Nucleus accumbens (tissue), 56 donors: ENCODE measurements at regions not wholly inside any gene's neighbourhood (a gene's known extent, or its start where the extent isn't known, plus 50 kb on each side); places are given as distances from the start of the nearest gene placed in this dataset.
"Not testable (repeated sequence)": the region's sequence is repeated elsewhere in the genome, so short reads cannot be mapped to it uniquely, and the experiment has no call there.

Source experiments
- DNase-seq, 56 donors: peaks; one replicate each; lab custom pipeline; 2025; lab: John Stamatoyannopoulos, UW

DNA sequence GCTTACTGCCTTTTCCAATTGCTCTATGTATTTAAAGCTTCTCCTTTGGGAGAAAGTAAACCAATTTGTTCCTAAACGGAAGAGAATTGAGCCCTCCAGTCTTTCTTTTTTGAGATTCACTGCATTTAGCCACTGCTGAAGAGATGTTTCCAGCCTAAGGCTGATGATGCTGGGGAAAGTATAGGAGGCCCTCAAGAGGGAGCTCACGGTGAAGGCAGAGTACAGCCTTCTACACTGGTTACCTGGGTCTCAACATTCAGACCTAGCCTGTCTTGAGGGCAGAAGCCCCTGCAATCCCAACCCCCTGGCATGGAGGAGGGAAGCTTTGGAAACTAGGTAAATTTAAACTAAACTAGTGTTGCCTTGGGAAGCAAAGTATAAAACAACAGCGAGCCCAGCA, 316.7 kb upstream of the TPK1 start:
- no peak for DNase-seq

DNA sequence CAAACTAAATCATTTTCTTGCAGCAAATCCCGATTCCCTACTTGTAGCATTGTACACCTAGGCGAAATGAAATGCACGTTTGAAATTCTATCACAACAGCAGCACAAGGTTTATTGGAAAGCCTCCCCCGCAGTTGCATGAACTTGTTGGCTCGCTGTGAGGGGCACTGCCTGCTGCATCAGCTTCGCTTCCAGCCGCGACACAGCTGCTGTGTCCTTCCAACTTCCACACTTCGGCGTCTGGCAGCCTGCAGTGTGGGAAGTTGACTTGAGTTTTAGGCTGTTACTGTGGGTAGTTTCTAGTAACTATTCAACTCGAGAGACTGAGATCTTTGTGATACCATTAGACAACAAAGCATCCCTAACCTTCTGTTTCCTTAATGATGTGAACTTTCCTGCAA, 315.8 kb upstream of the TPK1 start:
- no peak for DNase-seq

- no peak for DNase-seq
These were observed 312.0 kb upstream of the TPK1 start for GRCh38 chr7:145147865-145148264.

DNA sequence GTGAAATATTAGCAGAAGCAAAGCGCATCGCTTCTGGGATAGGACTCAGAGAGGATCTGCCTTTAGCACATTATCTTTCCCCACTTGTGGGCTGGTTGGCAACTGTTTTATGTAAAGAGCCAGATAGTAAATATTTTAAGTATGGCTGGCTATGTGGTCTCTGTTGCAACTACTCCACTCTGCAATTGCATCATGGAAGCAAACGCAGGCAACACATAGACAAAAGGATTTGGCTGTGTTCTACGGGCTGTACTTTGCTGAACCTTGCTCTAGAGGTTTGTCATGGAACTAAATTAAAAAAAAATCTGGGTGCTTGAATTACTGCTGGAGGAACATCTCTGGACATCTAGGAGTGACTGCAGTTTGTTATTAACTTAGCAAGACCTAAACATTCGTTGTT, 307.8 kb upstream of the TPK1 start:
- DNase-seq: no peak

- DNase-seq: no peak
These were observed 298.5 kb upstream of the TPK1 start for GRCh38 chr7:145134377-145134776.

GRCh38 chr7:145123502-145123901, 287.6 kb upstream of the TPK1 start:
- no peak for DNase-seq

DNA sequence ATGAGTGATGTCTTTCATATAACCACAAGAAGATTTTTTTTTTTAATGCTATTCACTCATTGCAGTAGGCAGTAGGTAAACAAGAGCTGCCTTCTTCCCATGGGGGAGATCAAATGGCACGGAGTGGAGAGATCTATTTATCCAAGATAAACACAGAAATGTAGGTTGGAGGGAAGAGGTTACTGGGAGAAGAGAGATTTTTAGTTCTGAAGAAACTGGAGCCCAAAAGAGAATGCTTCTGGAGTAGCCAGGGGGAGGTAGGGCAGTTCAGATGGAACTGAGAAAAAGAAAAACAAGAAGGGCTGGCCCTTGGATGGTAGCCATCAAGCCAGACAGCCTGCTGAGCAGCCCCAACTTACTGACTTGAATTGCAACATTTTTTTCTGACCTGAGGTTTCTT, 270.1 kb upstream of the TPK1 start:
- peak in 1 of 56 donors; percentile 2 for DNase-seq

GRCh38 chr7:145105561-145105960, 269.7 kb upstream of the TPK1 start:
- no peak for DNase-seq

DNA sequence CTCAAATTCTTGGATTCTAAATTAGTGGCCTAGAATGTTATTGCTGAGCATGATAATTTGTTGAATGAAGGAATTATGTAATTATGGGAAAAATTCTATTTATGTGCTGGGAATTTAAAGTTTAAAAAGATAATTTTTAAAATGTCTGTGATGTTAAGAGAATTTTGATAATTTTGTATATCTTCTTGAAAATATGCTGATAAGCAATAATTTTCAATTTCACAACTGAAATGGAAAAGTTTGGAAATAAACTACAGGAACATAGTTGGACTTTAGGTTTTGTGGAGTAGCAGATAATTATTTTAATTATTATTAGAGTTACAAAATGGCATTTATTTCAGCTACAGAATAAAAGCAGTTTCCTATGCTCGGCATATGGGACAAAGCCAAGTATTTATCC, 268.5 kb upstream of the TPK1 start:
- no peak for DNase-seq

DNA sequence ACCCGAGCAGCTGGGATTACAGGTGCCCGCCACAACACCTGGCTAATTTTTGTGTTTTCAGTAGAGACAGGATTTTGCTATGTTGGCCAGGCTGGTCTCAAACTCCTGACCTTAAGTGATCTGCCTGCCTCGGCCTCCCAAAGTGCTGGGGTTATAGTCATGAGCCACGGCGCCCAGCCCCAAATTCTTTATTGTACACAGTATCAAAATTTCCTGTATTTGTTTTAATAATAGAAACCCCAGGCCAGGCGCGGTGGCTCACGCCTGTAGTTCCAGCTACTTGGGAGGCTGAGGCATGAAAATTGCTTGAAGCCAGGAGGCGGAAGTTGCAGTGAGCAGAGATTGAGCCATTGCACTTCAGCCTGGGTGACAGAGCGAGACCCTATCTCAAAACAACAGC, 266.3 kb upstream of the TPK1 start:
- not testable (repeated sequence) for DNase-seq

GRCh38 chr7:145092766-145093165, 256.9 kb upstream of the TPK1 start:
- DNase-seq: no peak

DNA sequence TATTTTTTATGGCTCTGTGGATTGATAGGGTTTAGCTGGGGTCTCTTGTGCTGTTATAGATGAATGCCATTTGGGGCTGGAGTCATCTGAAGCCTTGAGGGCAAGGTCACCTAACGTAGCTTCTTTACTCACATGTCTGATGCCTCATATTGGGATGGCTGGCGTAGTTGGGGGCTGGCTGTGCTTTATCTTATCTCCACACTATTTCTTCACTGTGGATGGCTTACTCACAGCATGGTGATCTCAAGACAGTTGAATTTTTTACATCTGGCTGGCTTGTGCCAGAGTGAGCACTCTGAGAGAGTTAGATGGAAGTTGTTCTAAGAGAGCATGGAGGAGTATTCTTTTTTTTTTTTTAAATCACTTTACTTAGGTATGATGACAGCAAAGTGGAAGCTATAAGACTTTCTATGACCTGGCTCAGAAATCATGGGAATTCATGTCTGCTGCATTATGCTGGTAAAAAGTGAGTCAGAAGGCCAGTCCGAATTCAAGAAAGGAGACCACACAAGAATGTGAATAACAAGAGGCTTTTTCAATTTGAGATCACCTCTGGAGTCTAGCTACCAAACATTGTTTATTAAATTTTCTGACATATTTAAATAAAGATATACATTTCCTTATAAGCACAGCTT, 252.4 kb upstream of the TPK1 start:
- no peak for DNase-seq

GRCh38 chr7:145082366-145083161, 246.7 kb upstream of the TPK1 start:
- DNase-seq: no peak

DNA sequence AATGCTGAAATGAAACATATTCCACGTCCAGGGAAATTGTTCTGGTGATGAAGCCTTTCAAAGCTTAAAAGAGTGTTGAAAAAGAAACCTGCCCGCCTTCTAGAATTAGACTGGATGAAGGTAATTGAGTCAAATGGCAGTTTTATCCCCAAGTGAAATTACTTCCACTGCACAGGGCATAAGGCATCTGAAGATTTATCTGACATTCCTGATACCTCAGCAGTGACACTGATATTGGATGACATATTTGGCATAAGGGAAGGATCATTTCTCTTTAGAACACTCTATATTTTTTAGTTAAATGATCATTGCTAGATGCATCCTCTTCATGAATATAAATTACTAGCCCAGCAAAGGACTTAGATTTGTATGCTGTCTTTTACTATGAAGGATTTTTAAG, 229.6 kb upstream of the TPK1 start:
- no peak for DNase-seq

DNA sequence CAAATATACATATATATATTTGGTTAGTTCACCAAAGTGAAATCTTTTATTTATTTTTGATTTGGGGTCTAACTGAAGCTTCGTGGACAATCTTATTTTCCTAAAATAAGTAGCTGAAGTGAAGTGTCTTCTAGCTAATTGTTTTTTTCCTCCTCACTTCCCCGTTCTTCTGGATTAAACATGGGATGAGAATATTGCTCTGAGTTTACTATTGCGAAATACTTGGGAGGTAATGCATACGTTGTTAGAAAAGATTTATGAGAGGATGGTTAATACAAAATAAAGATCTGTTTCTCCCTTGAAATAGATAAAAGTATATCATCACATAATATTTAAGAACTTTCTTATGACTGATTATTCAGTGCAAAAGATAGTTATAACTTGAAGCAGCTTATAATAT, 228.3 kb upstream of the TPK1 start:
- DNase-seq: no peak

DNA sequence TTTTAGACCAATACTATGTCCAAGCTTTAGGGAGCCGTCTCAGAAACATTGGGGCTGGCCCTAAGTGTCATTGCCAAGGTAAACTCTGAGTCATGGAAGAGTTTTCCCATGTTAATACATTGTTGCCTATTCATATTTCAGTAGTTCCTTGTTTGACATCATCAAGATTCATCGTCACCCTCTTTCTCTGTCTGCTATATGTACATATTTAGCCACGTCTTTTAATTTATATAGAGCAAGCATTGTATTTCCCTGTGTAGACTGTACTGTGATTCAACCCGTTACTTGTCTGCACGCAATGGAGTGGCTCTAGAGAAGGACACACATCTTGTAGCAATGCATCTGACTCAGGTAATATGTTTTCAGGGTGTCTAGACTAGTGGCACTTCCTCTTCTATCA, 217.9 kb upstream of the TPK1 start:
- DNase-seq: no peak

GRCh38 chr7:145050415-145050814, 214.6 kb upstream of the TPK1 start:
- DNase-seq: no peak

- peak in 8 of 56 donors; percentile 1 to 36 (median 4) for DNase-seq
These were observed 201.0 kb upstream of the TPK1 start for GRCh38 chr7:145036604-145037405.

DNA sequence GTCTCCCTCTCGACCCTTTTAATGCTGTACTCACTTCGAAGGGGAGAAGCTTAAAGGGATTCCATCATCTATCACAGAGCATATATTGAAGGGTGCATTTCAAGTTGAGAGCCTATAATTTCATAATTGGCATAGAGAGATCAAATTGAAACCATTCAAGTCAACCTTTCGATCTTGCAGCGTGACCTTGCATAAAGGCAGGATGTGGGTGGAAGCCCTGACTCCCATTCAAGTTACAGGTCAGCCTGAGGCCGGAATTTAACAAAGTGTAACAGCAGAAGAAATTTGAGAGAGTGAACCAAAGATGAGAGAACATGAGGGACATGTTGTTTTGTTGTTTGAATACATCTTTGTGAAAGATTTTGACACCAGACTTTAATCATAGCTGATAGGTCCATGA, 195.3 kb upstream of the TPK1 start:
- no peak for DNase-seq

DNA sequence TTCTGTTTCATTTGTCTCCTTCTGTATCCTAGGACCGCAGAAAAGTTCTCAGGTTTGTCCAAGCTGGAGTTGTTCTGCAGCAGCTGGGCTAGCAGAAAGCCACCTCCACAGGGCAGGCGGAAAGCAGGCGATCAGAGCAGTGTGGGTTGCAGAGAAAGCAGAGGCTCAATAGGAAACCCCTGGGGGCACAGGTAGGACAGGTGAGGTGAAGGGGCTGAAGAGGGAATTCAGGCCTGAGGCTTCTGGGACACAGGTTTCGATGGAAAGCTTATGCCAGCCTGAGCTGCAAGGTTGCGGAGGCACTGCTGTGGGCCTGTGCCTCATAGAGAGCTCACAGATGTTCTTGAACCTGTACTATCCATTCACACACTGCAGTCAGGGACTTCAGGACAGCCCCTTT, 194.9 kb upstream of the TPK1 start:
- no peak for DNase-seq

- DNase-seq: no peak
These were observed 184.6 kb upstream of the TPK1 start for GRCh38 chr7:145020454-145020853.

DNA sequence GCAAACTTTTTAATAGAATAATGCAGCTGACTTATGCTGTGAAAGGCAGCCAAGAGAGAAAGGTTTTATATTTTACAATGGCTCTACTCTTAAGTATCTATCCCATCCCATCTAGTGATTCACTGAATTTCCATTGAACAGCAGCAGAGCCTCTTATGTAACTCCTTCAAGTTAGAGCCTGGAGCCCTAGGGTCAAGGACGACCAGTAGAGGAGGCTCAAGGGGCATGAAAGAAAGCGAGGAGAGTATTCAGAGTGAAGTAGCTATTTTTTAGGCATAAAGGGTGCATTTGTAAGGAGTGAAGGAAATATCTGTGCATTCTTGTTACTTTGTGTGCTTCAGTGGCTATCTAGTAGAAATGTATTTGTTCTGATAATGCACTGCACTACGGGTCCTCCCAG, 180.2 kb upstream of the TPK1 start:
- no peak for DNase-seq
